ENCODE measurements at regions not wholly inside any gene's neighbourhood (a gene's known extent, or its start where the extent isn't known, plus 50 kb on each side); places are given as distances from the start of the nearest gene placed in this dataset.

DNA sequence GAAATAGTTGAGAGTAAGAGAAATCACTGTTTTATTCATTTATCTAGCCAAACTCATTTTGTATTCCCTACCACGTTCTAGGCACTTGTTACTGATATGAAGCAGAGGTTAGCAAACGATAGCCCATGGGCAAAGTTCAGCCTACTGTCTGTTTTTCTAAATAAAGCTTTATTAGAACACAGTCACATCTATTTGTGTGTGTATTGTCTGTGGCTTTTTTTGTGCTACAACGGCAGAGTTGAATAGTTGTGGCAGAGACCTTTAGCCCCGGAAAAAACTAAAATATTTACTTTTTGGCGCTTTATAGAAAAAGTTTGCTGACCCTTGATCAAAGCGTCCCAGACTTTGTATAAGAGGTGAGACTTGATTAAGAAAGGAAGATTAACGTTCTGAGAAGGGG lies 289.1 kb upstream of the CFAP20DC start:
- TF ChIP-seq, protein P1, sequence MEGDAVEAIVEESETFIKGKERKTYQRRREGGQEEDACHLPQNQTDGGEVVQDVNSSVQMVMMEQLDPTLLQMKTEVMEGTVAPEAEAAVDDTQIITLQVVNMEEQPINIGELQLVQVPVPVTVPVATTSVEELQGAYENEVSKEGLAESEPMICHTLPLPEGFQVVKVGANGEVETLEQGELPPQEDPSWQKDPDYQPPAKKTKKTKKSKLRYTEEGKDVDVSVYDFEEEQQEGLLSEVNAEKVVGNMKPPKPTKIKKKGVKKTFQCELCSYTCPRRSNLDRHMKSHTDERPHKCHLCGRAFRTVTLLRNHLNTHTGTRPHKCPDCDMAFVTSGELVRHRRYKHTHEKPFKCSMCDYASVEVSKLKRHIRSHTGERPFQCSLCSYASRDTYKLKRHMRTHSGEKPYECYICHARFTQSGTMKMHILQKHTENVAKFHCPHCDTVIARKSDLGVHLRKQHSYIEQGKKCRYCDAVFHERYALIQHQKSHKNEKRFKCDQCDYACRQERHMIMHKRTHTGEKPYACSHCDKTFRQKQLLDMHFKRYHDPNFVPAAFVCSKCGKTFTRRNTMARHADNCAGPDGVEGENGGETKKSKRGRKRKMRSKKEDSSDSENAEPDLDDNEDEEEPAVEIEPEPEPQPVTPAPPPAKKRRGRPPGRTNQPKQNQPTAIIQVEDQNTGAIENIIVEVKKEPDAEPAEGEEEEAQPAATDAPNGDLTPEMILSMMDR (IDR thresholded peaks at IDR 0.05): no peak
- no peak for TF ChIP-seq POLR2A (IDR thresholded peaks at IDR 0.05)

Measured in heart left ventricle (tissue), 13 donors.